ENCODE measurements at regions not wholly inside any gene's neighbourhood (a gene's known extent, or its start where the extent isn't known, plus 50 kb on each side); places are given as distances from the start of the nearest gene placed in this dataset.

DNA sequence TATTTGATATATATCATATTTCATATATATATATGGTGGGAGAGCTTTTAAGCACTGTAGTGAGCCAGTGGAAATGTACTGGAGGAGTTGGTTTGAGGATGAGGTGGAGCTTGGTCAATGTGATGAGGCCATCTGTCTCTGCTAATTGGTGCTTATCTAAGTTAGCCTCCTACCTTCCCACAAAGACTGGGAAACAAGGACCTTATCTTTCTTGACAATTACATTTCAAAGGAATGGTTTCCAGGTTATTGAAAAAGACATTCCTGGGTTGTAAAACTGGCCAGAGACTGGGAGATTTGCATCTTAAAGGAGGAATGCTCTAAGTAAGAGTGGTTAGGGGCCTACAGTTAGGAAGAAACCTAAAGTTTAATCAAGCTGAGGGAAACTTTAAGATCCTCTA is 212.8 kb upstream of the SYT1 start:
- TF ChIP-seq, protein P1, sequence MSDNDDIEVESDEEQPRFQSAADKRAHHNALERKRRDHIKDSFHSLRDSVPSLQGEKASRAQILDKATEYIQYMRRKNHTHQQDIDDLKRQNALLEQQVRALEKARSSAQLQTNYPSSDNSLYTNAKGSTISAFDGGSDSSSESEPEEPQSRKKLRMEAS (IDR thresholded peaks at IDR 0.05), result no peak
- TF ChIP-seq EP300 (IDR thresholded peaks at IDR 0.05) (no peak), ZFP36 (IDR thresholded peaks at IDR 0.05; ENCODE audit: borderline replicate concordance, partially characterized antibody) (no peak), PHF8 (IDR thresholded peaks at IDR 0.05; ENCODE audit: borderline replicate concordance, low read depth) (no peak), NFE2L2 (conservative IDR thresholded peaks at IDR 0.05; ENCODE audit: low read length) (no peak), RARB (CRISPR knock-in tag; IDR thresholded peaks at IDR 0.05) (no peak), POLR2A (IDR thresholded peaks at IDR 0.05; ENCODE audit: low read length) (no peak), CEBPB (IDR thresholded peaks at IDR 0.05) (no peak)
- TF ChIP-seq, protein P2, sequence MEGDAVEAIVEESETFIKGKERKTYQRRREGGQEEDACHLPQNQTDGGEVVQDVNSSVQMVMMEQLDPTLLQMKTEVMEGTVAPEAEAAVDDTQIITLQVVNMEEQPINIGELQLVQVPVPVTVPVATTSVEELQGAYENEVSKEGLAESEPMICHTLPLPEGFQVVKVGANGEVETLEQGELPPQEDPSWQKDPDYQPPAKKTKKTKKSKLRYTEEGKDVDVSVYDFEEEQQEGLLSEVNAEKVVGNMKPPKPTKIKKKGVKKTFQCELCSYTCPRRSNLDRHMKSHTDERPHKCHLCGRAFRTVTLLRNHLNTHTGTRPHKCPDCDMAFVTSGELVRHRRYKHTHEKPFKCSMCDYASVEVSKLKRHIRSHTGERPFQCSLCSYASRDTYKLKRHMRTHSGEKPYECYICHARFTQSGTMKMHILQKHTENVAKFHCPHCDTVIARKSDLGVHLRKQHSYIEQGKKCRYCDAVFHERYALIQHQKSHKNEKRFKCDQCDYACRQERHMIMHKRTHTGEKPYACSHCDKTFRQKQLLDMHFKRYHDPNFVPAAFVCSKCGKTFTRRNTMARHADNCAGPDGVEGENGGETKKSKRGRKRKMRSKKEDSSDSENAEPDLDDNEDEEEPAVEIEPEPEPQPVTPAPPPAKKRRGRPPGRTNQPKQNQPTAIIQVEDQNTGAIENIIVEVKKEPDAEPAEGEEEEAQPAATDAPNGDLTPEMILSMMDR (IDR thresholded peaks at IDR 0.05), result no peak
- TF ChIP-seq, protein P3, sequence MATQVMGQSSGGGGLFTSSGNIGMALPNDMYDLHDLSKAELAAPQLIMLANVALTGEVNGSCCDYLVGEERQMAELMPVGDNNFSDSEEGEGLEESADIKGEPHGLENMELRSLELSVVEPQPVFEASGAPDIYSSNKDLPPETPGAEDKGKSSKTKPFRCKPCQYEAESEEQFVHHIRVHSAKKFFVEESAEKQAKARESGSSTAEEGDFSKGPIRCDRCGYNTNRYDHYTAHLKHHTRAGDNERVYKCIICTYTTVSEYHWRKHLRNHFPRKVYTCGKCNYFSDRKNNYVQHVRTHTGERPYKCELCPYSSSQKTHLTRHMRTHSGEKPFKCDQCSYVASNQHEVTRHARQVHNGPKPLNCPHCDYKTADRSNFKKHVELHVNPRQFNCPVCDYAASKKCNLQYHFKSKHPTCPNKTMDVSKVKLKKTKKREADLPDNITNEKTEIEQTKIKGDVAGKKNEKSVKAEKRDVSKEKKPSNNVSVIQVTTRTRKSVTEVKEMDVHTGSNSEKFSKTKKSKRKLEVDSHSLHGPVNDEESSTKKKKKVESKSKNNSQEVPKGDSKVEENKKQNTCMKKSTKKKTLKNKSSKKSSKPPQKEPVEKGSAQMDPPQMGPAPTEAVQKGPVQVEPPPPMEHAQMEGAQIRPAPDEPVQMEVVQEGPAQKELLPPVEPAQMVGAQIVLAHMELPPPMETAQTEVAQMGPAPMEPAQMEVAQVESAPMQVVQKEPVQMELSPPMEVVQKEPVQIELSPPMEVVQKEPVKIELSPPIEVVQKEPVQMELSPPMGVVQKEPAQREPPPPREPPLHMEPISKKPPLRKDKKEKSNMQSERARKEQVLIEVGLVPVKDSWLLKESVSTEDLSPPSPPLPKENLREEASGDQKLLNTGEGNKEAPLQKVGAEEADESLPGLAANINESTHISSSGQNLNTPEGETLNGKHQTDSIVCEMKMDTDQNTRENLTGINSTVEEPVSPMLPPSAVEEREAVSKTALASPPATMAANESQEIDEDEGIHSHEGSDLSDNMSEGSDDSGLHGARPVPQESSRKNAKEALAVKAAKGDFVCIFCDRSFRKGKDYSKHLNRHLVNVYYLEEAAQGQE (IDR thresholded peaks at IDR 0.05), result no peak
- TF ChIP-seq, protein P4, sequence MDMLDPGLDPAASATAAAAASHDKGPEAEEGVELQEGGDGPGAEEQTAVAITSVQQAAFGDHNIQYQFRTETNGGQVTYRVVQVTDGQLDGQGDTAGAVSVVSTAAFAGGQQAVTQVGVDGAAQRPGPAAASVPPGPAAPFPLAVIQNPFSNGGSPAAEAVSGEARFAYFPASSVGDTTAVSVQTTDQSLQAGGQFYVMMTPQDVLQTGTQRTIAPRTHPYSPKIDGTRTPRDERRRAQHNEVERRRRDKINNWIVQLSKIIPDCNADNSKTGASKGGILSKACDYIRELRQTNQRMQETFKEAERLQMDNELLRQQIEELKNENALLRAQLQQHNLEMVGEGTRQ (IDR thresholded peaks at IDR 0.05), result no peak
